ENCODE measurements at regions not wholly inside any gene's neighbourhood (a gene's known extent, or its start where the extent isn't known, plus 50 kb on each side); places are given as distances from the start of the nearest gene placed in this dataset.

DNA sequence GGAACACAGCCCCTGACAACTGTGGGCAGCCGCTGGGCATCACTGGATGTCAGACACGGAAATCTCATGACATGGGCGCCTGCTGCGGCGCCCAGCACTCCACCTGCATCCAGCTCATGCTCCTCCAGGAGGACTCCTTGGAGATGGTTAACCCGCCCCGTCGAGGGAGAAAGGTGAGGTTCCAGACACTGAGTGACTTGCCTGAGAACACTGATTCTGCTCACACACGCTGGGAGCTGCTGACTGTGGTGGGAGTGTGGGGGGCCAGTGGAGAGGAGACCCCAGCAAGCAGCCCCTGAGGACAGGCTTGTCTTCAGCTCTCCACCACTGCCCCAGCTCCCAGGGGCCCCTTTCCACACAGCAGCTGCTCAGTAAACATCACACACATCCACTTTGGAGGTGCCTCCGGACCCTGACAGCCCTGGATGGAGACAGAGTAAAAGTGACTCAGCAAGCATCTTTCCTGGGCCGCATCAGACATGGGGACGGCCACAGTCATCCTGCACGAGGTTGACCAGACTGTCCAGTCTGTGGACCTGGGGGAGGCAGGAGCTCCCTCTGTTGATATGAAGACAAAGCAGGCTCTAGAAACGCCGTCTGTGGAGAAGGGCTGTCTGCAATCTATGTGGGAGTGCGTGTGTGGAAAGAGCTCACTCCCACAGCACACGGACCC, 283.7 kb upstream of the IRX4 start:
- TF ChIP-seq, protein P1, sequence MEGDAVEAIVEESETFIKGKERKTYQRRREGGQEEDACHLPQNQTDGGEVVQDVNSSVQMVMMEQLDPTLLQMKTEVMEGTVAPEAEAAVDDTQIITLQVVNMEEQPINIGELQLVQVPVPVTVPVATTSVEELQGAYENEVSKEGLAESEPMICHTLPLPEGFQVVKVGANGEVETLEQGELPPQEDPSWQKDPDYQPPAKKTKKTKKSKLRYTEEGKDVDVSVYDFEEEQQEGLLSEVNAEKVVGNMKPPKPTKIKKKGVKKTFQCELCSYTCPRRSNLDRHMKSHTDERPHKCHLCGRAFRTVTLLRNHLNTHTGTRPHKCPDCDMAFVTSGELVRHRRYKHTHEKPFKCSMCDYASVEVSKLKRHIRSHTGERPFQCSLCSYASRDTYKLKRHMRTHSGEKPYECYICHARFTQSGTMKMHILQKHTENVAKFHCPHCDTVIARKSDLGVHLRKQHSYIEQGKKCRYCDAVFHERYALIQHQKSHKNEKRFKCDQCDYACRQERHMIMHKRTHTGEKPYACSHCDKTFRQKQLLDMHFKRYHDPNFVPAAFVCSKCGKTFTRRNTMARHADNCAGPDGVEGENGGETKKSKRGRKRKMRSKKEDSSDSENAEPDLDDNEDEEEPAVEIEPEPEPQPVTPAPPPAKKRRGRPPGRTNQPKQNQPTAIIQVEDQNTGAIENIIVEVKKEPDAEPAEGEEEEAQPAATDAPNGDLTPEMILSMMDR (IDR thresholded peaks at IDR 0.05; ENCODE audit: borderline replicate concordance, extremely low read depth, low read length, poor library complexity, severe bottlenecking), result no peak
- TF ChIP-seq EZH2 (IDR thresholded peaks at IDR 0.05; ENCODE audit: borderline replicate concordance, low read depth, low read length, severe bottlenecking), result no peak

All from DND-41 (cell line).